DMS79 treated with DMSO at 0.1 percent for 48 hours (cell line): ENCODE measurements at regions not wholly inside any gene's neighbourhood (a gene's known extent, or its start where the extent isn't known, plus 50 kb on each side); places are given as distances from the start of the nearest gene placed in this dataset.

Experiments
- DNase-seq: peaks from one replicate; lab custom pipeline; 2025; lab: John Stamatoyannopoulos, UW

DNA sequence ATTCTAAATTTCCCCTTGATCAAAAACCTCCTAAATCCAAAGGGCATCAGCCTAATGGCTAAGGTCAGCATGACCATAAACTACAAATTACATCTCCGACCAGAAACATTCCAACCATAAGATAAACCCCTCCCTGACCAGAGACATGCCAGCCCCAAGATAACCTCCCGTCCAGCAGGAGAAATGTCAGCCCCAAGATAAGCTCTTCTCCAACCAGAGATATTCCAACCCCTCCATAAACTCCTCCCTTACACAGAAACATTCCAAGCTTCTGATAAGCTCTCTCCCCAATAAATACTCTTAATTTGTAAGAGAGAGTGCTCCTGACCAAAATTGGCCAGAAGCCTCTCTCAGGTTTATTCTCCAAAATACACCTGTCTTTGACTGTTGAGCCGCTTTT is 274.0 kb downstream of the RNF152 start:
- DNase-seq: no peak

DNA sequence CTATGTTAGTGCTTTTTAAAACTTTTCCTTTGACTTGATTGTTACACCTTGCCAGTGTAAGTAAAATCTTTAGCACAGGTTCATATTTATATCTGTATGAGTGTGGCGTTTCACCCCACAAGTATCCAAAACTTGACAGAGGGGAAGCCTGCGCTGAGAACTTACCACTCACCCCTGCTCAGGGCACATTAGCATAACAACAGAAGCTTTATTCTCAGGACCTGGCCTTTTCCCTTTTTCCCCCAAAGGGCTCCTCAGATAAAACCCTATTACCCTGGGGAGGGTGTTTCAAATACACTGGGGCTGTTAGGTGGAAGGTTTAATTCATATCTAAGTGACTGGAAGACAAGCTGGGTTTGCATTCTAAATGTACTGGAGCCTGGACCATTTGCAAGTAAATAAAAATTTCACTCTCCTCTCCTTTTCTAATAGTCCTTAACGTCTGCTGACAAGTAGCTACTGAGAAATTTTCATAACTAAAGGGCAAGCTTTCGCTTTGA is 276.6 kb downstream of the RNF152 start:
- DNase-seq: no peak

DNA sequence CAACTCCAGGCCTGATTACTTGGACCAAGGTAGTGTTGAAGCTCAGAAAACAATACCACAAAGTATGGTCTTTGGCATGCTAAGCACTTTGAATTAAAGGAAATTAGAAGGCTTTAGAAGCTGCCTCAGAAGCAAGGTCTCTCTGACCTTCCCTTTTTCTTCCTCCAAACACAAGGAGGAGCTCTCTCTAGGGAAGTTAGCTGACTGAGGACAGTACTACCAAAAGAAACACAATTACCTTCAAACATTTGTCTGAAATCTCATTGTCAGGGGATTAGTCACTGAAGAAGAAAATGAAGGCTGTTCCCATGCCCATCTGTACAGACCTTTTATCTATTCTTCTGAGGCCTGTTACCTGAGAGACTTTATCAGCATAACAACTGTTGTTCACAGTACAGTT is 279.3 kb downstream of the CDH20 start:
- DNase-seq: no peak

- DNase-seq: no peak
Observed at GRCh38 chr18:61609131-61609530, 275.9 kb downstream of the CDH20 start.

- no peak for DNase-seq
Observed at GRCh38 chr18:61608316-61608715, 275.1 kb downstream of the CDH20 start.

DNA sequence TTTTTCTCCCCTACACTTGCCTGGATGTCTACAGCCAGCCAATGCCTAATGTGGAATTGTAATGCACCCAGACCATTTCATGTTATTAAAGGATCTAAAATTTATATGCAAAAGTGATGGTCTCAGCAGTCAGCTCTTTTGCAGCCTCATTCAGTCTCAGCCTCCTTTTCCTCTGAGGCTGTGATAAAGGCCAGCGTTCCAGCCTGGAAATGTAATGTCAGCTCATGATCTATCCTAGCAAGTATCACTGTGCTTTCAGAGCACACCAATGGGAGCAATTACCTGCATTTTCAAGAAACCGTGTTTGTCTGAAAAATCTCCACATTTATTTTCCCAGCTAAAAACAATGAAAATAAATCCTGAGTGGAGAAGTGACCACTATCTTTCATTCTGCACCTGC is 274.6 kb downstream of the CDH20 start:
- no peak for DNase-seq

DNA sequence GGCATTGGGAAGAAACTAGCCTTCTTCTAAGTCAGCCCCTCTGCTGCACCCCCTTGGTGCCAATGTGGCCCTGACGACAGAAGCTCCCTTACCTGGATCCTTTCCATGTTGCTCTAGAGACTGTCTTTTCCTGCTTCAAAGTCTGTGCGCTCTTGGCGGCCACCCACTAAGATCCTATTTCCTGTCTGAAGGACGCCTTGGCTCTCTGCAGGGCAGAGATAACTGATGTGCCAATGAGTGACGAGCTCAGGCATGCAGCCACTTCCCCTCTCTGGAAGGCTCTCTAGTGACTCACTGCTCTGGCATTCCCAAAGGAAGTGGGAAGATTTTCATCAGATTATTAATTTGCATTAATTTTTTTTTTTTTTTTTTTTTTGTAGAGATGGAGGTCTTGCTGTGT is 273.5 kb downstream of the CDH20 start:
- DNase-seq: no peak

DNA sequence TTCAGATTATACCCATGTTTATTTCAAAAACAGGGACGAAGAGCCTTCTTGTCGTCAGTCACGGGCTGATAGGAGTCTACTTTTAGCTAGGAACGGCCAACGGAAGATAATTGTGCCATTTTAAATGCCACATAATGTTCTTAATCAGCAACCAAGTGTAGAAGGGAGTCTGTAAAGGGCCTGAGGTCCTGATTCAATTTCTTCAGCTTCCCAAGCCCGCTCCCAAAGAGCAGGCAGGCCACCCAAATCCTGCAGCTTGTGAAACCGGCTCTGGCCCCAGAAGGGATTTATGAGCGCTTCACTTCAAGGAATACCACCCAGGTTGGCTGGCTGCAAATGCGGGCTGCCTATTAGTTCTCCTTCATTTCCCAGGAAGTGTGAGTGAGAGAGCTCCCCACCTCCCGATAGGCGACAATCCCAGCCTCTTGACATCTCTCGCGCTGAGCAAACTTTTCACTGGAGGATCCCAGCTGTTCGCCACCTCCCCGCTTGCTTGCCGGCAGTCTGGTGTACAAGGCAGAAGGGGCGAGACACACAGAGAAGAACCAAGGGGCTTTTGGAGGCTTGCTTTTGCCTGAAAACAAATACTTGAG is 272.9 kb downstream of the CDH20 start:
- DNase-seq: no peak

GRCh38 chr18:61605376-61606067 is 272.3 kb downstream of the CDH20 start:
- DNase-seq: no peak
